GM12872 (cell line): ENCODE measurements at regions not wholly inside any gene's neighbourhood (a gene's known extent, or its start where the extent isn't known, plus 50 kb on each side); places are given as distances from the start of the nearest gene placed in this dataset.

Experiments
- TF ChIP-seq, protein P1 (sequence below): IDR thresholded peaks from 3 replicates; pipeline ENCODE4 v1.5.1; 2011; ENCODE audit warnings: low read depth, mild to moderate bottlenecking, low read length, moderate library complexity; ENCODE audit not compliant: insufficient read depth

DNA sequence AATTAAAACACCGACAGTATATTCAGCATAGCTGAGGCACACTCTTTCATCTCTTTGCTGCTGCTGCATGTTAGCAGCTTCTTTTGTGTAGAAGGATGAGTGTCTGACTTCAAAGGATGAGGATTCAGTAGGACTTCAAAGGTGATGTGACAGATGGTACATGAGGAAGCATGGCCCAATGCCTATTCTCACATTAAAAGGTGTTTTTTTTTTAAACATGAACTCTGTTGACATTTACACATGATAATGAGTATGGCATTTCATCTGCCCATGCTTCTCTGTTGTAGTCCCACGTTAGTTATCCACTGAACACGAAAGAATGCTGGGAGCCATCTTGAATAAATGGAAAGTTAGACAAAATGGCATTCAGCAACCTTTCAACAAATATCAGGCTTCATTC lies 1950.8 kb upstream of the PIK3C3 start:
- TF ChIP-seq, protein P1, sequence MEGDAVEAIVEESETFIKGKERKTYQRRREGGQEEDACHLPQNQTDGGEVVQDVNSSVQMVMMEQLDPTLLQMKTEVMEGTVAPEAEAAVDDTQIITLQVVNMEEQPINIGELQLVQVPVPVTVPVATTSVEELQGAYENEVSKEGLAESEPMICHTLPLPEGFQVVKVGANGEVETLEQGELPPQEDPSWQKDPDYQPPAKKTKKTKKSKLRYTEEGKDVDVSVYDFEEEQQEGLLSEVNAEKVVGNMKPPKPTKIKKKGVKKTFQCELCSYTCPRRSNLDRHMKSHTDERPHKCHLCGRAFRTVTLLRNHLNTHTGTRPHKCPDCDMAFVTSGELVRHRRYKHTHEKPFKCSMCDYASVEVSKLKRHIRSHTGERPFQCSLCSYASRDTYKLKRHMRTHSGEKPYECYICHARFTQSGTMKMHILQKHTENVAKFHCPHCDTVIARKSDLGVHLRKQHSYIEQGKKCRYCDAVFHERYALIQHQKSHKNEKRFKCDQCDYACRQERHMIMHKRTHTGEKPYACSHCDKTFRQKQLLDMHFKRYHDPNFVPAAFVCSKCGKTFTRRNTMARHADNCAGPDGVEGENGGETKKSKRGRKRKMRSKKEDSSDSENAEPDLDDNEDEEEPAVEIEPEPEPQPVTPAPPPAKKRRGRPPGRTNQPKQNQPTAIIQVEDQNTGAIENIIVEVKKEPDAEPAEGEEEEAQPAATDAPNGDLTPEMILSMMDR: no peak

DNA sequence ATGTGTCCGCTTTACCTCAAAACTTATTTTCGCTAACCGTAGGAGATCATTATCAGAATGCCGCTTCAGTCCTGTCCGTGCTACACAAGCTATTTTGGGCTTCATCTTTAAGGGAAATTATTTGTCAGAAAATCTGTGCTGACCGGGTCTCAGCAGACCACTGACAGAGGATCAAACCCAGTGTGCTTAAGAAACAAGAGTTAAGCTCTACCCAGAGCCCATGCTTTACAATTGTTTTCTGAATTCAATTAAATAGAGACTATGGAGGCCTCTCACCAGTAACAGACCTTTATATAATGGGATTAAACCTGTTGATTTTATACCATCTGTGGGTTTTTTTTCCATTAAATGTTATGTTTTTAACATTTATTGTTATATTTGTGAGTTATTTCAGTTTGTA lies 1956.7 kb upstream of the PIK3C3 start:
- TF ChIP-seq, protein P1: no peak

DNA sequence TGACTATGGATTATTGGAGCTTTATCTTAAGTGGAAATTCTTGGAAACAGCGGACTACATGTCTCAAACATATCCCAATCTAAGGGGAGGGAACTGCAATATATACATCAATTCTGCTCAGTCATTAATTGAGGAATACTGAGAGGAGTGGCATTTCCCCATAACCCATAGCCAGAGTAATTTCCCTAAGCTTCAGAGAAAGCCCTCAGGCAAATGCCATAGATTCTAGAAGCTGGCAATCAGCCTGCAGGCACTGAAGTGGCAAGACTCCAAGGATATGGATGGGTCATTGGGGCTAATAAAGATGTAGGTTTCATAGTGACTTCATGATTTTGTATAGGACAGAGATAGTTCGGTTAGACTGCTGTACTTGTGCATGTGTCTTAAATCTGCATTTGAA lies 1960.5 kb upstream of the PIK3C3 start:
- TF ChIP-seq, protein P1: no peak

DNA sequence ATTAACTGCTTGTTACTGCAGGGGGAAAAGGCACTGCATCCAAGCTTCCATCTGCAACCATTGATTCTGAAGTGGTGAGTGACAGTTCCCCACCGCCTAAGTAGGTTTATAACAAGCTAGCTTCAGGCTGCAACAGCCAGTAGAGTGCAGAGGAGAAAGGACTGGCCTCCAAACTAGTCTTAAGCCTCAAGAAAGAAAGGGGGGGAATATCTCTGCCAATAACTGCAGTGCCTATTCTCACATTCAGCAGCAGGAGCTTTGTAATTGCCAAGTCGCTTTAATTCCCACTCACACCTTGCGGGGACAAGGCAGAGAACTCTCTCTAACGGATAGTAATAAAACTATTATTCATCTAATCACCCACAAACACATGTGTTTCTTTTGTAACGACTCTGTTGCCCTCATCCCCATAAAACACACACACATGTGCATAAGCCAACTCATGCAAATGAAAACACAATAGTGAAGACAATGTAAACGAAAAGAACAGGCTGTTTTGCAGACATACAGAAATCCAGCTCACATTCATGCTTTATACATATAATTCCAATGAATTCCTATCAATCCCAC lies 1963.3 kb upstream of the PIK3C3 start:
- TF ChIP-seq, protein P1: no peak

DNA sequence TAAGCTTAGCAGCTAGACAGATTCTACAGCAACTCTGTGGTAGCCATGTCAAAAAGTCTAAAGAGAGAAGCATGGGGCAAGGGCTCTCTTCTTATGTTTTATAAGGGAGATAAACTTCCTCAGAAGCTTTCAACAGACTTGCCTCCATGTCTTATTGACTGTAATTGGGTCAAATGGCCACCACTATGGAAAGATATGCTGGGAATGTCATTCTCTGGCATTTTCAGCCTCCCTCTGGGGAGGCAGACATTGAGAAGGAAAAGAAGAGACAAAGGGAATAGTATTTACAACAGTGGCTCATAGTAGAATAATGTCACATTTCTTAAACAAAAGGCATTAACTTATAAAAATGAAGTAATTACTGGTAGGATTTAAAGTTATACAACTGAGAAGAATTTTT lies 1964.5 kb upstream of the PIK3C3 start:
- TF ChIP-seq, protein P1: no peak

DNA sequence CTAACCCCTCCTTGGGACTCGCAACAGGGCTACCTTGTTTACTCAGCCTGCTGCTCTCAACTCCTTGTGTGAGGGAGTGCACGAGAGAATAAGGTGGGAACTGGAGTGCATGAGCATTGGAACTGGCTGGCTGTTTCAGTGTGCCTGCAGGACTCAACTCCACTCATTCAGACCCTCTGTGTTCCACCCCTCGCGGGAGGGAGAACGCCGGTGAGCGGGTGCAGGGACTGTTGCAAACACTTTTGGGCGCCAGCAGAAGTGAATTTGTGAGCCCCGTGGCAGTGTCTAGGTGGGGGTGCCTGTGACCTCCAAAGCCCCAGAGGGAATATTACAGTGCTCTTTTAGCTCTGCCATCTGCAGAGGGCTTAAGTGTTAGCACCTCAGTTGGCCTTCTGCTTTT lies 1978.3 kb upstream of the PIK3C3 start:
- TF ChIP-seq, protein P1: no peak

DNA sequence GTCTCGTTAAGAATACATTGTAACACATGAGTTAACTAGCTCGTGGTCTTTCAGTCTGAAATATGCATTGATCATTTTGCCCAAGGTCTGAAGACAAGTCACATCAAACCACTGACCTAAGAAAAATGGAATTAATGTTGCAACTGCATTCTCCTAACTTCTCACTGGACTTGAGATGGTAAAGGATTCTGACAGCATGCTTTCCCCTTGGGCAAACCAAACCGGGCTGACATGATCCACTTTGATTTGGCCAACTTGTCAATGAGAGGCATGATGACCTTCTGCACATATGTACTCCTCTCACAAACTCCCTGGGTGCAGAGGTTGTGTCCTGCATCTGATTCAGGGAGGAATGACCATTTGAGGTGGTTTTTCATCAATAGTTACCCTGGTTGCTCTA lies 1982.5 kb upstream of the PIK3C3 start:
- TF ChIP-seq, protein P1: no peak
